GM20000 (cell line): ENCODE measurements at regions not wholly inside any gene's neighbourhood (a gene's known extent, or its start where the extent isn't known, plus 50 kb on each side); places are given as distances from the start of the nearest gene placed in this dataset.

Experiments
- DNase-seq: peaks from one replicate; pipeline ENCODE4 v3.0.0; 2012; ENCODE audit warnings: low spot score
- CTCF ChIP-seq: IDR thresholded peaks from 2 replicates; pipeline ENCODE4 v1.5.1; 2012; ENCODE audit warnings: mild to moderate bottlenecking, control low read depth; ENCODE audit errors: extremely low read depth, missing control alignments

DNA sequence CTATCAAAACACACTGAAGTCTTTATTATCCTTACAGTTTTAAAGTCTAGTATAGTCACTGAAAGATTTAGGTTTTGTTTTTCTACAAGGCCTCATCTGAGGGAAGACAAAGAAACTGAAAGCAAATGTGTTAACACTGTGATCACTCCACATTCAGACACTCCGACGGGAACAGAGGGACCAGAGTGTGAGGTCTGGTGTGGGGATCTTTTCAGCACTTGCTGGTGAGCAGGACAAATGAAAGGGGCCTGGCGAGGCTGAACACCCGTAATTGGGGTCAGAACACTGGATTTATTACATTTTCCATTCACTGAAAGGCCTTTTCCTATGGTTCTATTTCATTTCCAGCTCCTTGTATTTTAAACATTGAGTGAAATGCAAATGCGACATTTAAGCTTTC lies 910.5 kb downstream of the CDH11 start:
- DNase-seq, result no peak
- no peak for TF ChIP-seq CTCF

DNA sequence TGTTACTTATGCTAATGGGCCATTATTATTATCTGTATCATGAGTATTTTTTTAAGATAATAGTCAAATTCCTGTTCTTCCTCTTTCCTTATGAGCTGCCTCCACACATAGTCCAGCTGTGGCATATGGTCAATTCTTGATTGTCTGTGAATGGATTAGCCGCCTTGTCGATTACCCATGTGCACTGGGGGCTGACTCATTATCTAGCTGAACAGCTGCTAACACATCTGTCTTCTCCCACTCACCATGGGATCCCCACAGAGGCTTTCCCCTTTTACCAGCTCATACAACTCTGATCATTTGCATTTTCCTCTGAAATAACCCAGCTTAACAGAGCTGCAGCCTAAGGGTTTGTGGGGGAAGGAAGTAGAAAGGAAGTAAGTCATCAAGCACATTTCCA lies 915.0 kb downstream of the CDH11 start:
- no peak for DNase-seq
- no peak for TF ChIP-seq CTCF

- DNase-seq, result no peak
- TF ChIP-seq CTCF, result no peak
These were observed 918.7 kb downstream of the CDH11 start for GRCh38 chr16:64203126-64203525.

DNA sequence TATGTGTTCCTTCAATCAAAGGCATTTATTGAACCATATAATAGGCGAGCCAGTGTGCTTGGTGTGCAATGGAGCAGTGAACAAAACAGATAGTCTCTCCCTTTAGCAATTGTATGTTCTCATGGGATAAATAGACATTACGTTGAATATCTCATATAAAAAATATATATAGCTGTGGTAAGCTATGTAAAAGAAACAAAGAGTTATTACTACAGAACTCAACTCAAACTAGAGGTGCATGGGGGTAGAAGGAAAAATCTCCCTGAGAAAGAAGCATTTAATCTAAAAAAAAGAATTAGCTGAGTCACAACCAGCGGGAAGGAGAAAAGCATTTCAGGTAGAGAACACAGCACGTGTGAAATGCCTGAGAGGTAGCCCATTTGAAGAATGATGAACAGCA lies 919.3 kb downstream of the CDH11 start:
- no peak for TF ChIP-seq CTCF
- DNase-seq, result no peak

DNA sequence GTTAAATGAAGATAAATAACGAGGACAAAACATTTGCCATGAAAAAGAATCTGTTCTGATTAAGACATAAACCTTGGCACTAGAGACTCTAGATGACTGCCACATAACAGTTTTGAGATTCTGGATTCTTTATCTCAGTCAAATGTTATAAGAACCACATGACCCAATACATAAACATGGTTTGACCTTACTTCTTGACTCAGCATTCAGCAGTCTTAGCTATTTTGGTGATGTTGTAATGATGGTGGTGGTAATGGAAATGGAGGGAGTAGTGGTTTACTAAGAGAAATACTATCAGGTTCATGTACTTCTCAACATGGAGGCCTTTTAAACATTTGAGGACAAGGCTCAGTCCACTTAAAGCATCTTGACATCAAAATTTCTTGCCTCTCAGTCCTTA lies 925.4 kb downstream of the CDH11 start:
- no peak for DNase-seq
- no peak for TF ChIP-seq CTCF

DNA sequence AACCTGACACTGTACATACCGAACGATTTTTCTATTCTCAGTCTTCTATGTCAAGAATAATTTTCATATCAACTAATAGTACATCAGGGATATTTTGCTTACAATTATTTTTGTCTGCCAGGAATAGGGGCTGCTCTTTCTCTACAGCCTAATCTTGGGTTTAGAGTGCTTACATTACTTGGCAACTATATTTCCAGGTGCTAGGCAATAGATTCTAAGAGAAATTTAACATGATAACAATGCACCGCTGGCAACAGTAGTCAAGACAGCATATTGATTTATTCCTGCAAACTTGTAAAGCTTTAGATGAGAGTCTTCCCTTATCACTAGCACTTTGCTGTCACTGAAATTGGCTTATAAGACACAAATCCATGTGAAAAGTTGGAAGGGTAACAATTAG lies 935.9 kb downstream of the CDH11 start:
- TF ChIP-seq CTCF, result no peak
- no peak for DNase-seq

- no peak for DNase-seq
- no peak for TF ChIP-seq CTCF
These were observed 937.7 kb downstream of the CDH11 start for GRCh38 chr16:64184156-64184555.
